Hepatocyte (in vitro differentiated cells): ENCODE measurements at regions not wholly inside any gene's neighbourhood (a gene's known extent, or its start where the extent isn't known, plus 50 kb on each side); places are given as distances from the start of the nearest gene placed in this dataset.

ENCODE experiments used
- CTCF ChIP-seq: fragments of 200-600 bp; sonication (generic); IDR thresholded peaks from 2 replicates; pipeline ENCODE4 v1.5.1; 2016; ENCODE audit warnings: antibody characterized with exemption, mild to moderate bottlenecking; ENCODE audit not compliant: poor library complexity
- EZH2phosphoT487 ChIP-seq: fragments of 200-600 bp; sonication (generic); IDR thresholded peaks from one replicate; pipeline ENCODE4 v1.6.1; 2018; ENCODE audit warnings: antibody characterized with exemption, mild to moderate bottlenecking, low read depth, moderate library complexity; ENCODE audit not compliant: unreplicated experiment, severe bottlenecking

- no peak for TF ChIP-seq CTCF
- no peak for TF ChIP-seq EZH2phosphoT487
Observed at GRCh38 chr5:116799401-116799800, 224.8 kb upstream of the SEMA6A start.
